H1 (cell line): ENCODE measurements at regions not wholly inside any gene's neighbourhood (a gene's known extent, or its start where the extent isn't known, plus 50 kb on each side); places are given as distances from the start of the nearest gene placed in this dataset.

Experiments used
- CTCF ChIA-PET: fragments of 300-600 bp; sonication (Branson Sonifier 250); formaldehyde crosslinking; loops from one replicate; lab custom pipeline; 2021; ENCODE audit not compliant: partially characterized antibody; lab: Charles Lee
- POLR2A ChIA-PET: fragments of 300-600 bp; sonication (Branson Sonifier 250); formaldehyde crosslinking; loops from one replicate; lab custom pipeline; 2021; ENCODE audit warnings: inconsistent platforms; ENCODE audit not compliant: partially characterized antibody; lab: Charles Lee
- DNase-seq, 2 experiments: peaks; one replicate each; pipeline versions ENCODE4 v3.0.0 to v3.0.0-alpha.2; 2010 to 2022; ENCODE audit warnings: low spot score in 2 of 2, low read depth in 1 of 2, mixed read lengths in 1 of 2
- FAIRE-seq: peaks from 2 replicates; lab custom pipeline; 2011; peaks lifted over from hg19 to GRCh38; lab: Jason Lieb, UNC
- H2AFZ ChIP-seq: 2 replicates; pipeline ENCODE4 v1.8.1; 2012; ENCODE audit warnings: low read length, inconsistent platforms
- H2AK5ac ChIP-seq: 2 replicates; pipeline ENCODE4 v1.6.1; 2013; ENCODE audit warnings: low read depth, low read length
- H2BK120ac ChIP-seq: replicated peaks from 2 replicates; pipeline ENCODE3; 2013; ENCODE audit warnings: low read depth, low read length, inconsistent platforms
- H2BK12ac ChIP-seq: 2 replicates; pipeline ENCODE4 v1.6.1; 2013; ENCODE audit warnings: low read depth, low read length
- H2BK15ac ChIP-seq: 2 replicates; pipeline ENCODE4 v1.6.1; 2013; ENCODE audit warnings: low read length
- H2BK20ac ChIP-seq: 2 replicates; pipeline ENCODE4 v1.6.1; 2013; ENCODE audit warnings: low read length
- H2BK5ac ChIP-seq: 2 replicates; pipeline ENCODE4 v1.6.1; 2013; ENCODE audit warnings: low read depth, low read length
- H3K14ac ChIP-seq: 2 replicates; pipeline ENCODE4 v1.6.1; 2013; ENCODE audit warnings: inconsistent platforms; ENCODE audit not compliant: insufficient read length
- H3K18ac ChIP-seq: 2 replicates; pipeline ENCODE4 v1.6.1; 2013; ENCODE audit warnings: low read length; ENCODE audit errors: extremely low read depth
- H3K23ac ChIP-seq: 2 replicates; pipeline ENCODE4 v1.6.1; 2013; ENCODE audit warnings: inconsistent platforms; ENCODE audit not compliant: insufficient read length
- H3K23me2 ChIP-seq: 2 replicates; pipeline ENCODE4 v1.6.1; 2013; ENCODE audit warnings: low read depth, low read length
- H3K27ac ChIP-seq: 2 replicates; pipeline ENCODE4 v1.6.1; 2011; ENCODE audit warnings: low read depth, low read length, inconsistent platforms
- H3K27me3 ChIP-seq, 4 experiments: replicated peaks in 1 of 4; 1 replicate in 1 of 4; 2 replicates in 3 of 4; pipeline versions ENCODE4 v1.6.1 to v1.8.1; 2011 to 2013; ENCODE audit warnings: low read length in 3 of 4, mild to moderate bottlenecking in 3 of 4, inconsistent platforms in 2 of 4, mixed read lengths in 2 of 4, moderate library complexity in 1 of 4; ENCODE audit not compliant: control insufficient read depth in 3 of 4, insufficient read depth in 3 of 4; ENCODE audit errors: extremely low read depth in 1 of 4
- H3K36me3 ChIP-seq, 4 experiments: 2 replicates each; pipeline versions ENCODE4 v1.6.1 to v1.8.1; 2011 to 2013; ENCODE audit warnings: mild to moderate bottlenecking in 4 of 4, low read length in 3 of 4, moderate library complexity in 2 of 4, control low read depth in 1 of 4, inconsistent platforms in 1 of 4; ENCODE audit not compliant: insufficient read depth in 4 of 4, control insufficient read depth in 2 of 4
- H3K4ac ChIP-seq: replicated peaks from 2 replicates; pipeline ENCODE3; 2013; ENCODE audit warnings: low read length, low read depth, mixed read lengths, inconsistent platforms; ENCODE audit not compliant: insufficient read length
- H3K4me1 ChIP-seq, 4 experiments: replicated peaks in 1 of 4; 1 replicate in 1 of 4; 2 replicates in 3 of 4; pipeline versions ENCODE4 v1.6.1 to v1.8.1; 2011 to 2013; ENCODE audit warnings: low read length in 3 of 4, inconsistent platforms in 2 of 4, mixed read lengths in 1 of 4; ENCODE audit not compliant: insufficient read depth in 4 of 4, control insufficient read depth in 3 of 4
- H3K4me2 ChIP-seq, 2 experiments: 2 replicates each; pipeline versions ENCODE4 v1.6.1 to v1.8.1; 2011 to 2013; ENCODE audit warnings: low read depth in 2 of 2, low read length in 2 of 2, control low read depth in 1 of 2, inconsistent platforms in 1 of 2, mild to moderate bottlenecking in 1 of 2; ENCODE audit not compliant: insufficient read depth in 1 of 2
- H3K4me3 ChIP-seq, 4 experiments: fragments of 200-600, 300-600 bp in 1 of 4; sonication (generic), shearing (Covaris generic), sonication (Bioruptor Twin) in 1 of 4; 2 replicates each; pipeline versions ENCODE4 v1.5.1 to v1.8.1; 2011 to 2016; ENCODE audit warnings: low read length in 4 of 4, low read depth in 3 of 4, control low read depth in 2 of 4, inconsistent platforms in 2 of 4, mild to moderate bottlenecking in 2 of 4, mixed read lengths in 1 of 4, moderate library complexity in 1 of 4; ENCODE audit not compliant: insufficient read depth in 2 of 4; ENCODE audit errors: extremely low read depth in 1 of 4
- H3K56ac ChIP-seq: replicated peaks from 2 replicates; pipeline ENCODE3; 2013; ENCODE audit warnings: low read depth, mild to moderate bottlenecking, mixed read lengths, low read length, inconsistent platforms; ENCODE audit not compliant: insufficient read length
- H3K79me1 ChIP-seq: 2 replicates; pipeline ENCODE4 v1.6.1; 2013; ENCODE audit warnings: low read depth, low read length, control low read depth
- H3K79me2 ChIP-seq, 2 experiments: 2 replicates each; pipeline versions ENCODE4 v1.6.1 to v1.8.1; 2012 to 2013; ENCODE audit warnings: low read length in 2 of 2, mild to moderate bottlenecking in 2 of 2, inconsistent platforms in 1 of 2; ENCODE audit not compliant: insufficient read depth in 2 of 2, control insufficient read depth in 1 of 2
- H3K9ac ChIP-seq, 4 experiments: replicated peaks in 1 of 4; 1 replicate in 1 of 4; 2 replicates in 3 of 4; pipeline versions ENCODE4 v1.6.1 to v1.8.1; 2011 to 2013; ENCODE audit warnings: low read depth in 3 of 4, low read length in 3 of 4, control low read depth in 2 of 4, mild to moderate bottlenecking in 2 of 4, moderate library complexity in 2 of 4, inconsistent platforms in 1 of 4; ENCODE audit errors: extremely low read depth in 1 of 4
- H3K9me3 ChIP-seq, 2 experiments: 2 replicates each; pipeline versions ENCODE4 v1.6.1 to v1.8.1; 2012 to 2013; ENCODE audit warnings: mild to moderate bottlenecking in 2 of 2, moderate library complexity in 2 of 2, control low read depth in 1 of 2, inconsistent platforms in 1 of 2, low read depth in 1 of 2, low read length in 1 of 2, mixed read lengths in 1 of 2; ENCODE audit not compliant: insufficient read depth in 2 of 2
- H4K20me1 ChIP-seq, 2 experiments: replicated peaks in 1 of 2; 2 replicates each; pipeline versions ENCODE3 to v1.8.1; 2011 to 2013; ENCODE audit warnings: inconsistent platforms in 2 of 2, low read length in 2 of 2, mild to moderate bottlenecking in 1 of 2; ENCODE audit not compliant: insufficient read depth in 2 of 2, control insufficient read depth in 1 of 2
- H4K5ac ChIP-seq: 2 replicates; pipeline ENCODE4 v1.6.1; 2013; ENCODE audit warnings: low read length, low read depth, mixed read lengths, inconsistent platforms; ENCODE audit not compliant: insufficient read length
- H4K8ac ChIP-seq: 2 replicates; pipeline ENCODE4 v1.8.0; 2013; ENCODE audit warnings: mild to moderate bottlenecking, moderate library complexity, low read length, inconsistent platforms; ENCODE audit not compliant: insufficient read depth; ENCODE audit errors: extremely low read depth
- H4K91ac ChIP-seq: replicated peaks from 2 replicates; pipeline ENCODE3; 2013; ENCODE audit warnings: low read length, mixed read lengths, inconsistent platforms; ENCODE audit not compliant: insufficient read length
- CBX8 ChIP-seq: fragments of 300-800, 300-1000 bp; sonication (generic); IDR thresholded peaks from 2 replicates; pipeline ENCODE4 v1.7.1; 2016; ENCODE audit warnings: low read depth, low read length, borderline replicate concordance
- CREB1 ChIP-seq: IDR thresholded peaks from 2 replicates; pipeline ENCODE4 v1.6.1; 2012; ENCODE audit warnings: inconsistent platforms
- RXRA ChIP-seq: IDR thresholded peaks from 2 replicates; pipeline ENCODE4 v1.6.1; 2011; ENCODE audit warnings: low read depth, mild to moderate bottlenecking, low read length, moderate library complexity; ENCODE audit not compliant: insufficient read depth
- WGBS, 2 experiments: shearing (Covaris generic) in 1 of 2; methylation state at CpG; one replicate each; pipeline versions ENCODE4 v1.1.6 to v1.1.7; 2013 to 2015; ENCODE audit warnings: low lambda C conversion rate in 2 of 2, mixed read lengths in 2 of 2, inconsistent platforms in 1 of 2, low coverage in 1 of 2, missing lambda C conversion rate in 1 of 2; ENCODE audit not compliant: insufficient replicate concordance in 2 of 2, insufficient coverage in 1 of 2, insufficient read length in 1 of 2; ENCODE audit errors: extremely low coverage in 1 of 2, missing lambda C conversion rate in 1 of 2; 5-methylcytosine and 5-hydroxymethylcytosine counted together

DNA sequence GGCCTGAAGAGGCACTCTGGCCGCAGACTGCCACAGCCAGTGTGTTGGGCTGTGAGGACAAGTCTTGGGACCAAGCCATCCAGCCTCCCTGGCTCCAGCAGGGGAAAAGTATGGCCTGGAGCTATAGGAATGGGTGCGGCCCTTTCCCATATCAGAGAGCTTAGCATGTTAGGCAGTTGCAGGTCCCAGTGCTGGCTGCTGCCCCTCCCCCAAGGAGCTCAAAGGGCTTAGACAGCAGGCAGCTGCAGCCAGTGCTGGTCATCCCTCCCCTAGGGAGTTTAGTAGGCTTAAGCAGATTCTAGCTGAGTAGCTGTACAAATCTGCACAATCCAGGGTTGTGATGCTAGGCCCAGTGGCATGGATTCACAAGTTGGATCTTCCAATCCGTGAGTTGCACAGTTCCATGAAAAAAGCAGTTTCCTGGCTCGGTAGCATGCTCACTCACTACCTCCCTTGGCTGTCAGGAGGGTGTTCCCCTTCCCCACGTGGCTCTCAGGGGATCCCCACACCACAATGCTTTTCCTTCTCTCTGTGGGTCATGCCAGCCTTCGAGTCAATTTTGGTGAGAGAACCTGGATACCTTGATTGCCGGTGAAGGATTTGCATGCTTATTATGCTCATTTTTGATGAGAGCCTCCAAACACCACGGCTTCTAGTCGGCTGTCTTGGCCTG is 1490.8 kb downstream of the BRINP3 start:
- Histone ChIP-seq H3K4ac (no peak overlapping the region), H3K9ac (no peak overlapping the region), H2AFZ (peak overlapping the region; percentile 50), H4K91ac (no peak overlapping the region), H3K56ac (no peak overlapping the region), H2BK5ac (no peak overlapping the region), H3K27ac (no peak overlapping the region), H3K14ac (no peak overlapping the region), H3K79me2 (no peaks in the 10 kb centered on the region), H2BK12ac (no peak overlapping the region), H2BK15ac (no peak overlapping the region), H2AK5ac (no peak overlapping the region), H3K79me1 (no peaks in the 10 kb centered on the region), H3K4me3 (no peak overlapping the region), H3K23me2 (no peaks in the 10 kb centered on the region), H3K27me3 (no peaks in the 10 kb centered on the region), H3K36me3 (no peaks in the 10 kb centered on the region), H2BK20ac (no peak overlapping the region), H4K8ac (no peak overlapping the region), H3K9me3 (no peaks in the 10 kb centered on the region), H3K4me1 (peaks cover 0 to 5% (median 0%) of the 10 kb centered on the region in 4 experiments; a peak in 2 of 7 replicates), H3K4me2 (no peak overlapping the region), H4K20me1 (no peaks in the 10 kb centered on the region), H3K23ac (no peak overlapping the region), H3K18ac (no peak overlapping the region), H2BK120ac (no peak overlapping the region), H4K5ac (no peak overlapping the region)
- CTCF ChIA-PET, result no interaction called here
- DNase-seq (peak in 1 of 2 experiments; percentile 45), FAIRE-seq (no peak)
- POLR2A ChIA-PET, result no interaction called here
- 82% methylated on average over 9 of the region's 9 CpGs; no CpG with 5 or more reads in 1 of the 2 experiments for WGBS, 2 experiments
- no peak for TF ChIP-seq CBX8
- no peak for TF ChIP-seq CREB1
- no peak for TF ChIP-seq RXRA
